Body of pancreas (tissue), 4 donors: ENCODE measurements at regions not wholly inside any gene's neighbourhood (a gene's known extent, or its start where the extent isn't known, plus 50 kb on each side); places are given as distances from the start of the nearest gene placed in this dataset.

Experiments used
- ATAC-seq: fragments of 150-250 bp; one replicate; pipeline ENCODE4 v1.9.1; 2016
- DNase-seq, 4 donors: peaks; one replicate each; pipeline ENCODE4 v3.0.0-alpha.2; 2019
- H3K27ac ChIP-seq, 4 donors: fragments of 200-600 bp; sonication (generic); 1 replicate in 3 of 4; 2 replicates in 1 of 4; pipeline versions ENCODE4 v1.5.1 to v1.6.1; 2016 to 2019; ENCODE audit warnings: mild to moderate bottlenecking in 1 of 4, mixed read lengths in 1 of 4, moderate library complexity in 1 of 4
- H3K27me3 ChIP-seq, 2 donors: fragments of 200-600 bp; sonication (generic); one replicate each; pipeline ENCODE4 v1.6.0; 2016; ENCODE audit warnings: mild to moderate bottlenecking in 1 of 2
- H3K36me3 ChIP-seq, 2 donors: fragments of 200-600 bp; sonication (generic); replicated peaks in 1 of 2; 2 replicates each; pipeline ENCODE4 v1.5.1; 2016; ENCODE audit warnings: low read depth in 2 of 2; ENCODE audit not compliant: insufficient read depth in 1 of 2
- H3K4me1 ChIP-seq: fragments of 200-600 bp; sonication (generic); one replicate; pipeline ENCODE4 v1.6.0; 2016
- H3K4me3 ChIP-seq, 2 donors: fragments of 200-600 bp; sonication (generic); 1 replicate in 1 of 2; 2 replicates in 1 of 2; pipeline ENCODE4 v1.5.1; 2016 to 2019
- H3K9me3 ChIP-seq, 3 donors: fragments of 200-600 bp; sonication (generic); 1 replicate in 2 of 3; 2 replicates in 1 of 3; pipeline ENCODE4 v1.5.1; 2016
- CTCF ChIP-seq, 7 experiments: fragments of 450-650 bp in 4 of 7; fragments of 200-600 bp in 3 of 7; sonication (generic) in 3 of 7; IDR thresholded peaks; one replicate each; pipeline ENCODE4 v1.5.1; 2016 to 2019; ENCODE audit warnings: antibody characterized with exemption in 7 of 7
- POLR2A ChIP-seq, 3 donors: fragments of 450-650 bp; IDR thresholded peaks; one replicate each; pipeline ENCODE4 v1.6.1; 2016; ENCODE audit warnings: antibody characterized with exemption in 3 of 3, mild to moderate bottlenecking in 2 of 3
- WGBS, 2 donors: methylation state at CpG; one replicate each; pipeline ENCODE4 v1.1.5; 2017; 5-methylcytosine and 5-hydroxymethylcytosine counted together
- intact Hi-C: fragments of 100-400 bp; cut with DNase I; formaldehyde crosslinking; loops from one replicate; pipeline ENCODE4 v1.15.1; 2023

DNA sequence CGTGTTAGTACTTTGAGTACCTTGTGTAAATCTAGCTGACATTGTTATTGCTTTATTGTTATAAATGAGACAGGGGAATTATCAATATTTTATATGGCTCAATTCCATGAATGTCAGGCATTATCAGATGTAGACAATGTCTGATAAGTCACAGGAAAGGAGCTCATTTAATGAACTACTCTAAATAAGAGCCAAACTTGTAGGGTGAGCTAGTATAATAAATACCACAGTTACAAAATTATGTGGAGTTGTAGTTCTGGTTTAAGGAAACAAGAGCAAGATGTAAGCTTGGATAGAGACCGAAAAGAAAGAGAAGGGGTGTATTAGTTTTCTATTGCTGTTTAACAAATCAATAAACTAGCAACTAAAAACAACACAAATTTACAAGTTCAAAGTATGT lies 891.8 kb upstream of the SLITRK1 start:
- ATAC-seq (peak; percentile 74), DNase-seq (no peak)
- TF ChIP-seq POLR2A (IDR thresholded peaks at IDR 0.05) (no peak), CTCF (IDR thresholded peaks at IDR 0.05) (no peak)
- no peak overlapping the region for H3K4me3 ChIP-seq
- H3K27ac ChIP-seq, result peak overlapping the region in 1 of 4 donors; percentile 3
- 17 to 25% methylated on average over 2 of the region's 2 CpGs for WGBS, 2 donors
- intact Hi-C loops, result no loop called here
- H3K27me3 ChIP-seq, result no peaks in the 10 kb centered on the region
- no peaks in the 10 kb centered on the region for H3K4me1 ChIP-seq
- no peaks in the 10 kb centered on the region for H3K36me3 ChIP-seq
- no peaks in the 10 kb centered on the region for H3K9me3 ChIP-seq

- 81 to 86% methylated on average over 1 of the region's 1 CpG for WGBS, 2 donors
- DNase-seq, result no peak
Measured at GRCh38 chr13:84760956-84761355, 878.7 kb upstream of the SLITRK1 start.

DNA sequence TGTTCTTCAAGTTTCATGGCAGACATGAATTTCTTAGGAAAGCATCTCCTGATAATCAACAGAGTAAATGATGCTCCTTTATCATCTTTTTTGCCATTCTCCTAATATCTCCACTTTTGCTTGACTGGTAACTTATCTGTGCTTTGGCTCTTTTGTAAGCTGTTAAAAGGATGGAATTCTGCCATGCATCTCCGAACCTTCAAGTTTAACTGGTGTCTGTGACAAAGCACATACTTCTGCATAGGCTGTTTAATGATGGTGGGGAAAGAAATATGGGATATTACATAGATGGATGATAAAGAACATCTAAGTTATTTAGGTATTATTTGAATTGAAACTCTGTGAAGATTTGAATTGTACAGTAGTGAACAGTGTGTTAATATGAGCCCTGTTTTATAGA lies 866.9 kb upstream of the SLITRK1 start:
- no peak overlapping the region for H3K27ac ChIP-seq
- H3K9me3 ChIP-seq, result no peaks in the 10 kb centered on the region
- no peak overlapping the region for H3K4me3 ChIP-seq
- WGBS, 2 donors, result 52 to 61% methylated on average over 1 of the region's 1 CpG
- no peaks in the 10 kb centered on the region for H3K27me3 ChIP-seq
- ATAC-seq, result no peak
- H3K36me3 ChIP-seq, result no peaks in the 10 kb centered on the region
- DNase-seq, result no peak
- H3K4me1 ChIP-seq, result no peaks in the 10 kb centered on the region
- intact Hi-C loops, result no loop called here
- TF ChIP-seq CTCF (IDR thresholded peaks at IDR 0.05) (no peak), POLR2A (IDR thresholded peaks at IDR 0.05) (no peak)

More at GRCh38 chr13:84760956-84761355, 878.7 kb upstream of the SLITRK1 start:
- Histone ChIP-seq H3K4me1 (no peaks in the 10 kb centered on the region), H3K36me3 (no peaks in the 10 kb centered on the region), H3K9me3 (no peaks in the 10 kb centered on the region), H3K27ac (no peak overlapping the region), H3K27me3 (no peaks in the 10 kb centered on the region), H3K4me3 (no peak overlapping the region)
- ATAC-seq, result no peak
- TF ChIP-seq POLR2A (IDR thresholded peaks at IDR 0.05) (no peak), CTCF (IDR thresholded peaks at IDR 0.05) (no peak)
- intact Hi-C loops, result no loop called here

DNA sequence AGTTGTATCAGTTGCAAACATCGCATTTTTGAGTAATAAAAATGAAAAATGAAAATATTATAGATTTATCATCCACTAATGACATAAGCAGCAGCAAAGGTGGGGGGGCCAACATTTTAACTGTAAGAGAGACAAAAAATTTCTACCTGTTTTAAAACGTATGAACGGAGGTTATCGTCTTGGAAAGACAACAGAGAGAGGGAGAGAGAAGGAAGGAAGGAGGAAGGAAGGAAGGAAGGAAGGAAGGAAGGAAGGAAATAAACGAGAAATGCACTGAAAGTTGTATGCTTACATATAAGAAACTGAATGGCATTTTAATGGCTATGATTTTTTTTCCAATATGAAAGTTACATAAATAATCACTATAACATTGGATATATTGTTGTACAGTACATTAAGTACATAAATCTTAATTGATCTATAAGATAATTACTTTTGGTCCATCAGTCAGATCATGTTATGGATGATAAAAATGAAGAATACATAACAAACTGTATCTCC lies 862.8 kb upstream of the SLITRK1 start:
- H3K27me3 ChIP-seq, result no peaks in the 10 kb centered on the region
- no peaks in the 10 kb centered on the region for H3K4me1 ChIP-seq
- H3K27ac ChIP-seq, result no peak overlapping the region
- ATAC-seq (no peak), DNase-seq (no peak)
- TF ChIP-seq CTCF (IDR thresholded peaks at IDR 0.05), result no peak
- no peak for TF ChIP-seq POLR2A (IDR thresholded peaks at IDR 0.05)
- WGBS, 2 donors, result 65 to 67% methylated on average over 5 of the region's 5 CpGs
- intact Hi-C loops, result no loop called here
- H3K4me3 ChIP-seq, result no peak overlapping the region
- no peaks in the 10 kb centered on the region for H3K36me3 ChIP-seq
- H3K9me3 ChIP-seq, result no peaks in the 10 kb centered on the region

- no peaks in the 10 kb centered on the region for H3K36me3 ChIP-seq
- TF ChIP-seq POLR2A (IDR thresholded peaks at IDR 0.05) (no peak), CTCF (IDR thresholded peaks at IDR 0.05) (no peak)
- H3K4me1 ChIP-seq, result no peaks in the 10 kb centered on the region
- WGBS, 2 donors, result 27 to 50% methylated on average over 1 of the region's 1 CpG
- H3K27ac ChIP-seq, result no peak overlapping the region
- H3K9me3 ChIP-seq, result no peaks in the 10 kb centered on the region
- H3K4me3 ChIP-seq, result no peak overlapping the region
- no peaks in the 10 kb centered on the region for H3K27me3 ChIP-seq
- intact Hi-C loops, result no loop called here
- ATAC-seq, result no peak
- no peak for DNase-seq
Measured at GRCh38 chr13:84744203-84744602, 861.9 kb upstream of the SLITRK1 start.
